ENCODE measurements at regions not wholly inside any gene's neighbourhood (a gene's known extent, or its start where the extent isn't known, plus 50 kb on each side); places are given as distances from the start of the nearest gene placed in this dataset.
"Not testable (repeated sequence)": the region's sequence is repeated elsewhere in the genome, so short reads cannot be mapped to it uniquely, and the experiment has no call there.

DNA sequence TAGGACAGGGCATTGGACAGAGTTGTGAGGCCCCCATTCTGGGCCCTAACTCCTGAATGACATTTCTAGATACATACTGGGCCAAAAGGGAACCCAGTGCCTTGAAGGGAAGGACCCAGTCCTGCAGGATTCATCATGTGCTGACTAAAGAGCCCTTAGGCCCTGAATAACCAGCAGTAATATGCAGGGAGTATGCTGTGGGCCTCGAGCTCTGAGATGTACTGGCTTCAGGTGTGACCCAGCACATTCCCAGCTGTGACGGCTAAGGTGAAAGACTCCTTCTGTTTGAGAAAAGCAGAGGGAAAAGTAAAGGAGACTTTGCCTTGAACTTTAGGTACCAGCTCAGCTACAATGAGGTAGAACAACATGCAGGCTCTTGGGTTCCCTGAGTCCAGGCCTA, 138.2 kb upstream of the HUWE1 start:
- Histone ChIP-seq H2AFZ (ENCODE audit: low read length) (no peak overlapping the region), H3K23me2 (ENCODE audit: insufficient read length, low read depth, low read length, poor library complexity, severe bottlenecking) (no peaks in the 10 kb centered on the region), H3K4me1 (ENCODE audit: insufficient read depth, low read length) (no peaks in the 10 kb centered on the region), H2BK12ac (ENCODE audit: insufficient read length, low read depth, low read length) (no peak overlapping the region), H3K18ac (ENCODE audit: insufficient read length, low read depth, low read length) (no peak overlapping the region), H3K79me2 (ENCODE audit: insufficient read depth, low read length) (no peaks in the 10 kb centered on the region), H2BK5ac (ENCODE audit: insufficient read length, low read length) (no peak overlapping the region), H2BK20ac (ENCODE audit: low read depth, low read length, poor library complexity, severe bottlenecking) (no peak overlapping the region), H3K27ac (ENCODE audit: insufficient read length, low read depth, low read length) (no peak overlapping the region), H3K79me1 (ENCODE audit: insufficient read depth, low read depth, low read length, poor library complexity, severe bottlenecking) (no peaks in the 10 kb centered on the region), H3T11ph (ENCODE audit: low read length) (no peak overlapping the region), H4K8ac (replicated peaks; ENCODE audit: insufficient read length, low read depth, low read length) (no peak overlapping the region), H3K9ac (ENCODE audit: extremely low read depth, insufficient read length, low read length) (no peak overlapping the region), H4K20me1 (ENCODE audit: control insufficient read depth, insufficient read depth, insufficient read length) (no peaks in the 10 kb centered on the region), H2BK15ac (ENCODE audit: low read depth, low read length) (no peak overlapping the region), H2AK5ac (ENCODE audit: insufficient read length, low read length) (no peak overlapping the region), H3K23ac (ENCODE audit: insufficient read length, low read depth, low read length) (no peak overlapping the region), H4K5ac (ENCODE audit: insufficient read length, low read depth, low read length) (no peak overlapping the region), H3K56ac (ENCODE audit: insufficient read length, low read depth, low read length) (no peak overlapping the region), H3K4ac (ENCODE audit: low read depth, low read length) (no peak overlapping the region), H3K14ac (ENCODE audit: insufficient read depth, low read length) (no peak overlapping the region), H2BK120ac (ENCODE audit: low read depth, low read length, poor library complexity, severe bottlenecking) (no peak overlapping the region), H3K9me3 (ENCODE audit: control insufficient read depth, low read depth, low read length) (peaks cover 11% of the 10 kb centered on the region), H4K91ac (ENCODE audit: insufficient read length, low read depth, low read length) (no peak overlapping the region), H3K27me3 (ENCODE audit: insufficient read depth, low read length) (no peaks in the 10 kb centered on the region), H3K4me2 (ENCODE audit: insufficient read depth, insufficient read length, low read length) (no peak overlapping the region)
- TF ChIP-seq, protein P1, sequence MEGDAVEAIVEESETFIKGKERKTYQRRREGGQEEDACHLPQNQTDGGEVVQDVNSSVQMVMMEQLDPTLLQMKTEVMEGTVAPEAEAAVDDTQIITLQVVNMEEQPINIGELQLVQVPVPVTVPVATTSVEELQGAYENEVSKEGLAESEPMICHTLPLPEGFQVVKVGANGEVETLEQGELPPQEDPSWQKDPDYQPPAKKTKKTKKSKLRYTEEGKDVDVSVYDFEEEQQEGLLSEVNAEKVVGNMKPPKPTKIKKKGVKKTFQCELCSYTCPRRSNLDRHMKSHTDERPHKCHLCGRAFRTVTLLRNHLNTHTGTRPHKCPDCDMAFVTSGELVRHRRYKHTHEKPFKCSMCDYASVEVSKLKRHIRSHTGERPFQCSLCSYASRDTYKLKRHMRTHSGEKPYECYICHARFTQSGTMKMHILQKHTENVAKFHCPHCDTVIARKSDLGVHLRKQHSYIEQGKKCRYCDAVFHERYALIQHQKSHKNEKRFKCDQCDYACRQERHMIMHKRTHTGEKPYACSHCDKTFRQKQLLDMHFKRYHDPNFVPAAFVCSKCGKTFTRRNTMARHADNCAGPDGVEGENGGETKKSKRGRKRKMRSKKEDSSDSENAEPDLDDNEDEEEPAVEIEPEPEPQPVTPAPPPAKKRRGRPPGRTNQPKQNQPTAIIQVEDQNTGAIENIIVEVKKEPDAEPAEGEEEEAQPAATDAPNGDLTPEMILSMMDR (conservative IDR thresholded peaks at IDR 0.05) = no peak
- no CpG with 5 or more reads among the region's 2 CpGs for WGBS (ENCODE audit: extremely low coverage, insufficient read length, low lambda C conversion rate)
- Mint-ChIP-seq H3K4me3 (no peak overlapping the region), H3K27me3 (ENCODE audit: low read depth) (no peaks in the 10 kb centered on the region), H3K9me3 (peaks cover 53 to 71% of the 10 kb centered on the region in 2 experiments), H3K36me3 (ENCODE audit: insufficient read depth in 1 of 3, low read depth in 3 of 3) (peaks cover 0 to 2% (median 0%) of the 10 kb centered on the region in 3 experiments; a peak in 1 of 7 replicates), H3K27ac (no peak overlapping the region), H3K4me1 (no peaks in the 10 kb centered on the region)
- no peak for DNase-seq

GRCh38 chrX:53818115-53818514, 131.6 kb upstream of the HUWE1 start:
- not testable (repeated sequence) for H3K4me1 Mint-ChIP-seq; H4K91ac ChIP-seq (ENCODE audit: insufficient read length, low read depth, low read length); H2BK120ac ChIP-seq (ENCODE audit: low read depth, low read length, poor library complexity, severe bottlenecking); H2BK15ac ChIP-seq (ENCODE audit: low read depth, low read length); DNase-seq; H3K79me1 ChIP-seq (ENCODE audit: insufficient read depth, low read depth, low read length, poor library complexity, severe bottlenecking); H3K27ac ChIP-seq (ENCODE audit: insufficient read length, low read depth, low read length); H2BK5ac ChIP-seq (ENCODE audit: insufficient read length, low read length); H3K4ac ChIP-seq (ENCODE audit: low read depth, low read length); H3K23ac ChIP-seq (ENCODE audit: insufficient read length, low read depth, low read length); H3K4me2 ChIP-seq (ENCODE audit: insufficient read depth, insufficient read length, low read length); H3T11ph ChIP-seq (ENCODE audit: low read length); H4K20me1 ChIP-seq (ENCODE audit: control insufficient read depth, insufficient read depth, insufficient read length); H3K56ac ChIP-seq (ENCODE audit: insufficient read length, low read depth, low read length); H3K79me2 ChIP-seq (ENCODE audit: insufficient read depth, low read length); H3K27me3 Mint-ChIP-seq (ENCODE audit: low read depth); H3K14ac ChIP-seq (ENCODE audit: insufficient read depth, low read length); H3K4me3 Mint-ChIP-seq; H3K9ac ChIP-seq (ENCODE audit: extremely low read depth, insufficient read length, low read length); H3K4me1 ChIP-seq (ENCODE audit: insufficient read depth, low read length); H2AFZ ChIP-seq (ENCODE audit: low read length); H3K27me3 ChIP-seq (ENCODE audit: insufficient read depth, low read length); H3K23me2 ChIP-seq (ENCODE audit: insufficient read length, low read depth, low read length, poor library complexity, severe bottlenecking); H3K27ac Mint-ChIP-seq; H2BK20ac ChIP-seq (ENCODE audit: low read depth, low read length, poor library complexity, severe bottlenecking); H3K36me3 Mint-ChIP-seq (ENCODE audit: insufficient read depth in 1 of 3, low read depth in 3 of 3); H4K8ac ChIP-seq (replicated peaks; ENCODE audit: insufficient read length, low read depth, low read length); H4K5ac ChIP-seq (ENCODE audit: insufficient read length, low read depth, low read length); H2BK12ac ChIP-seq (ENCODE audit: insufficient read length, low read depth, low read length); H3K18ac ChIP-seq (ENCODE audit: insufficient read length, low read depth, low read length); H2AK5ac ChIP-seq (ENCODE audit: insufficient read length, low read length)
- peaks cover 56 to 78% of the 10 kb centered on the region in 2 experiments for H3K9me3 Mint-ChIP-seq
- no CpG with 5 or more reads among the region's 1 CpG for WGBS (ENCODE audit: extremely low coverage, insufficient read length, low lambda C conversion rate)
- H3K9me3 ChIP-seq (ENCODE audit: control insufficient read depth, low read depth, low read length) = peaks cover 11% of the 10 kb centered on the region
